Suprapubic skin (tissue), 4 donors: ENCODE measurements at regions not wholly inside any gene's neighbourhood (a gene's known extent, or its start where the extent isn't known, plus 50 kb on each side); places are given as distances from the start of the nearest gene placed in this dataset.

ENCODE experiments used
- DNase-seq, 2 donors: peaks; one replicate each; pipeline ENCODE4 v3.0.0-alpha.2; 2019; ENCODE audit warnings: low spot score in 2 of 2
- H3K27ac ChIP-seq: fragments of 200-600 bp; sonication (generic); one replicate; pipeline ENCODE4 v1.5.1; 2019
- H3K27me3 ChIP-seq: fragments of 200-600 bp; sonication (generic); one replicate; pipeline ENCODE4 v1.5.1; 2019
- H3K36me3 ChIP-seq: fragments of 200-600 bp; sonication (generic); one replicate; pipeline ENCODE4 v1.5.1; 2019
- H3K4me1 ChIP-seq: fragments of 200-600 bp; sonication (generic); one replicate; pipeline ENCODE4 v1.5.1; 2019
- H3K4me3 ChIP-seq: fragments of 200-600 bp; sonication (generic); one replicate; pipeline ENCODE4 v1.5.1; 2019; ENCODE audit warnings: mild to moderate bottlenecking
- H3K9me3 ChIP-seq: fragments of 200-600 bp; sonication (generic); one replicate; pipeline ENCODE4 v1.5.1; 2019
- CTCF ChIP-seq, 2 donors: fragments of 200-600 bp in 1 of 2; fragments of 450-650 bp in 1 of 2; sonication (generic) in 1 of 2; IDR thresholded peaks; one replicate each; pipeline ENCODE4 v1.5.1; 2016 to 2019; ENCODE audit warnings: antibody characterized with exemption in 2 of 2, mild to moderate bottlenecking in 1 of 2, moderate library complexity in 1 of 2
- EP300 ChIP-seq: sonication (generic); formaldehyde crosslinking; IDR thresholded peaks from one replicate; pipeline ENCODE4 v1.6.1; 2017; ENCODE audit warnings: antibody characterized with exemption
- POLR2A ChIP-seq, 2 donors: fragments of 450-650 bp; IDR thresholded peaks; one replicate each; pipeline ENCODE4 v1.6.1; 2017; ENCODE audit warnings: antibody characterized with exemption in 2 of 2, mild to moderate bottlenecking in 2 of 2, moderate library complexity in 2 of 2
- POLR2AphosphoS5 ChIP-seq, 3 donors: sonication (generic); formaldehyde crosslinking; IDR thresholded peaks; one replicate each; pipeline ENCODE4 v1.6.1; 2017; ENCODE audit warnings: antibody characterized with exemption in 3 of 3
- WGBS: methylation state at CpG from one replicate; pipeline ENCODE4 v1.1.5; 2018; 5-methylcytosine and 5-hydroxymethylcytosine counted together

GRCh38 chr1:201626629-201627275 lies 87.8 kb downstream of the NAV1 start:
- no peak for DNase-seq
- Histone ChIP-seq H3K4me1 (peaks cover 20% of the 10 kb centered on the region), H3K27ac (peak overlapping the region; percentile 64), H3K36me3 (peaks cover 9% of the 10 kb centered on the region), H3K9me3 (no peaks in the 10 kb centered on the region), H3K4me3 (no peak overlapping the region), H3K27me3 (no peaks in the 10 kb centered on the region)
- peak in 1 of 3 donors; percentile 31 for TF ChIP-seq POLR2AphosphoS5 (IDR thresholded peaks at IDR 0.05)
- TF ChIP-seq POLR2A (IDR thresholded peaks at IDR 0.05): no peak
- 66% methylated on average over 4 of the region's 4 CpGs for WGBS

- H3K4me3 ChIP-seq: no peak overlapping the region
- DNase-seq: no peak
- 75% methylated on average over 3 of the region's 6 CpGs for WGBS
- TF ChIP-seq POLR2AphosphoS5 (IDR thresholded peaks at IDR 0.05) (no peak), EP300 (no peak), CTCF (IDR thresholded peaks at IDR 0.05) (no peak), POLR2A (IDR thresholded peaks at IDR 0.05) (no peak)
- H3K27me3 ChIP-seq: no peaks in the 10 kb centered on the region
- H3K4me1 ChIP-seq: peaks cover 20% of the 10 kb centered on the region
- H3K9me3 ChIP-seq: no peaks in the 10 kb centered on the region
- no peak overlapping the region for H3K27ac ChIP-seq
- peaks cover 4% of the 10 kb centered on the region for H3K36me3 ChIP-seq
Measured at GRCh38 chr1:201628490-201628889, 89.6 kb downstream of the NAV1 start.

- 60% methylated on average over 6 of the region's 6 CpGs for WGBS
- no peaks in the 10 kb centered on the region for H3K9me3 ChIP-seq
- TF ChIP-seq POLR2AphosphoS5 (IDR thresholded peaks at IDR 0.05): no peak
- TF ChIP-seq CTCF (IDR thresholded peaks at IDR 0.05): no peak
- TF ChIP-seq POLR2A (IDR thresholded peaks at IDR 0.05): no peak
- TF ChIP-seq EP300: no peak
- H3K27me3 ChIP-seq: no peaks in the 10 kb centered on the region
- no peak overlapping the region for H3K4me3 ChIP-seq
- no peak for DNase-seq
- H3K27ac ChIP-seq: no peak overlapping the region
- H3K36me3 ChIP-seq: peaks cover 4% of the 10 kb centered on the region
- peaks cover 20% of the 10 kb centered on the region for H3K4me1 ChIP-seq
Measured at GRCh38 chr1:201630582-201630981, 91.7 kb downstream of the NAV1 start.

- Histone ChIP-seq H3K4me1 (peaks cover 20% of the 10 kb centered on the region), H3K9me3 (no peaks in the 10 kb centered on the region), H3K4me3 (no peak overlapping the region), H3K36me3 (peaks cover 4% of the 10 kb centered on the region), H3K27me3 (no peaks in the 10 kb centered on the region), H3K27ac (no peak overlapping the region)
- WGBS: 85% methylated on average over 7 of the region's 7 CpGs
- TF ChIP-seq EP300: no peak
- no peak for TF ChIP-seq CTCF (IDR thresholded peaks at IDR 0.05)
- no peak for TF ChIP-seq POLR2AphosphoS5 (IDR thresholded peaks at IDR 0.05)
- no peak for TF ChIP-seq POLR2A (IDR thresholded peaks at IDR 0.05)
- no peak for DNase-seq
Measured at GRCh38 chr1:201631037-201631436, 92.1 kb downstream of the NAV1 start.

- TF ChIP-seq EP300: no peak
- TF ChIP-seq POLR2AphosphoS5 (IDR thresholded peaks at IDR 0.05): no peak
- TF ChIP-seq CTCF (IDR thresholded peaks at IDR 0.05): no peak
- TF ChIP-seq POLR2A (IDR thresholded peaks at IDR 0.05): no peak
- Histone ChIP-seq H3K9me3 (no peaks in the 10 kb centered on the region), H3K36me3 (peaks cover 4% of the 10 kb centered on the region), H3K4me3 (no peak overlapping the region), H3K27me3 (no peaks in the 10 kb centered on the region), H3K27ac (no peak overlapping the region), H3K4me1 (peaks cover 20% of the 10 kb centered on the region)
- no peak for DNase-seq
- 76% methylated on average over 5 of the region's 5 CpGs for WGBS
Measured at GRCh38 chr1:201632364-201632952, 93.5 kb downstream of the NAV1 start.
